CD4-positive, alpha-beta T cell treated with Interleukin-4 for 4 hours (primary cell): ENCODE measurements at regions not wholly inside any gene's neighbourhood (a gene's known extent, or its start where the extent isn't known, plus 50 kb on each side); places are given as distances from the start of the nearest gene placed in this dataset.
"Not testable (repeated sequence)": the region's sequence is repeated elsewhere in the genome, so short reads cannot be mapped to it uniquely, and the experiment has no call there.

Source experiments
- DNase-seq: peaks from one replicate; pipeline ENCODE4 v3.0.0-alpha.2; 2020

GRCh38 chr22:22052548-22053139 is 70.1 kb upstream of the TOP3B start:
- DNase-seq: not testable (repeated sequence)

GRCh38 chr22:22051032-22051431 is 68.4 kb upstream of the TOP3B start:
- DNase-seq: not testable (repeated sequence)

GRCh38 chr22:22050141-22050775 is 67.7 kb upstream of the TOP3B start:
- DNase-seq: no peak

- DNase-seq: no peak
These were observed 67.1 kb upstream of the TOP3B start for GRCh38 chr22:22049684-22050083.

GRCh38 chr22:22048981-22049531 is 66.5 kb upstream of the TOP3B start:
- DNase-seq: no peak

GRCh38 chr22:22048318-22048942 is 65.8 kb upstream of the TOP3B start:
- DNase-seq: no peak

- no peak for DNase-seq
These were observed 65.2 kb upstream of the TOP3B start for GRCh38 chr22:22047776-22048175.

GRCh38 chr22:22047266-22047665 is 64.7 kb upstream of the TOP3B start:
- no peak for DNase-seq

- no peak for DNase-seq
These were observed 63.8 kb upstream of the TOP3B start for GRCh38 chr22:22046370-22046769.

GRCh38 chr22:22045571-22046335 is 63.2 kb upstream of the TOP3B start:
- no peak for DNase-seq

- no peak for DNase-seq
These were observed 61.6 kb upstream of the TOP3B start for GRCh38 chr22:22044153-22044552.

GRCh38 chr22:22043296-22044078 is 60.9 kb upstream of the TOP3B start:
- DNase-seq: no peak

GRCh38 chr22:22042599-22043295 is 60.2 kb upstream of the TOP3B start:
- no peak for DNase-seq

GRCh38 chr22:22042009-22042408 is 59.4 kb upstream of the TOP3B start:
- DNase-seq: no peak

- DNase-seq: no peak
These were observed 58.3 kb upstream of the TOP3B start for GRCh38 chr22:22040908-22041307.

GRCh38 chr22:22040472-22040871 is 57.9 kb upstream of the TOP3B start:
- no peak for DNase-seq

- no peak for DNase-seq
These were observed 56.9 kb upstream of the TOP3B start for GRCh38 chr22:22039286-22040074.

GRCh38 chr22:22038178-22038880 is 55.7 kb upstream of the TOP3B start:
- DNase-seq: no peak

- DNase-seq: no peak
These were observed 55.2 kb upstream of the TOP3B start for GRCh38 chr22:22037740-22038139.

GRCh38 chr22:22037229-22037628 is 54.6 kb upstream of the TOP3B start:
- no peak for DNase-seq
